Gastrocnemius medialis (tissue), 4 donors: ENCODE measurements at regions not wholly inside any gene's neighbourhood (a gene's known extent, or its start where the extent isn't known, plus 50 kb on each side); places are given as distances from the start of the nearest gene placed in this dataset.

Source experiments
- CTCF ChIP-seq, 5 experiments: fragments of 450-650 bp in 3 of 5; fragments of 200-600 bp in 2 of 5; sonication (generic) in 2 of 5; IDR thresholded peaks in 4 of 5; conservative IDR thresholded peaks in 1 of 5; 1 replicate in 4 of 5; 2 replicates in 1 of 5; pipeline ENCODE4 v1.5.1; 2016 to 2019; ENCODE audit warnings: antibody characterized with exemption in 5 of 5, mild to moderate bottlenecking in 3 of 5, moderate library complexity in 3 of 5
- POLR2A ChIP-seq, 2 donors: fragments of 450-650 bp; IDR thresholded peaks; one replicate each; pipeline ENCODE4 v1.6.1; 2017; ENCODE audit warnings: antibody characterized with exemption in 2 of 2, mild to moderate bottlenecking in 2 of 2, moderate library complexity in 2 of 2

- no peak for TF ChIP-seq CTCF (IDR thresholded peaks at IDR 0.05 in 4 of 5, conservative IDR thresholded peaks at IDR 0.05 in 1 of 5)
- no peak for TF ChIP-seq POLR2A (IDR thresholded peaks at IDR 0.05)
Measured at GRCh38 chr1:4165686-4166300, 265.7 kb upstream of the C1orf174 start.
